Stomach (tissue), 4 donors: ENCODE measurements at regions not wholly inside any gene's neighbourhood (a gene's known extent, or its start where the extent isn't known, plus 50 kb on each side); places are given as distances from the start of the nearest gene placed in this dataset.

ENCODE experiments used
- CTCF ChIP-seq, 7 experiments: fragments of 450-650 bp in 4 of 7; fragments of 200-600 bp in 3 of 7; sonication (generic) in 3 of 7; IDR thresholded peaks; one replicate each; pipeline ENCODE4 v1.5.1; 2016 to 2019; ENCODE audit warnings: antibody characterized with exemption in 7 of 7, control low read depth in 2 of 7, mild to moderate bottlenecking in 1 of 7
- EP300 ChIP-seq: sonication (generic); formaldehyde crosslinking; IDR thresholded peaks from one replicate; pipeline ENCODE4 v1.6.1; 2017; ENCODE audit warnings: antibody characterized with exemption
- POLR2A ChIP-seq, 4 donors: fragments of 450-650 bp; IDR thresholded peaks; one replicate each; pipeline ENCODE4 v1.6.1; 2016; ENCODE audit warnings: antibody characterized with exemption in 4 of 4, control low read depth in 2 of 4, mild to moderate bottlenecking in 1 of 4, moderate library complexity in 1 of 4
- POLR2AphosphoS5 ChIP-seq, 3 donors: sonication (generic); formaldehyde crosslinking; IDR thresholded peaks; one replicate each; pipeline ENCODE4 v1.6.1; 2016; ENCODE audit warnings: antibody characterized with exemption in 3 of 3

- TF ChIP-seq EP300 (no peak), CTCF (IDR thresholded peaks at IDR 0.05) (no peak), POLR2A (IDR thresholded peaks at IDR 0.05) (no peak), POLR2AphosphoS5 (IDR thresholded peaks at IDR 0.05) (no peak)
Observed at GRCh38 chr12:118472940-118473339, 96.6 kb downstream of the SUDS3 start.
